Fibroblast of lung (primary cell): ENCODE measurements at regions not wholly inside any gene's neighbourhood (a gene's known extent, or its start where the extent isn't known, plus 50 kb on each side); places are given as distances from the start of the nearest gene placed in this dataset.

Experiments
- DNase-seq, 2 donors: peaks; one replicate each; pipeline versions ENCODE4 v3.0.0 to v3.0.0-alpha.2; 2010; ENCODE audit warnings: low read depth in 2 of 2
- H2AFZ ChIP-seq: 2 replicates; pipeline ENCODE4 v1.5.1; 2012; ENCODE audit warnings: low read length, control low read depth, inconsistent platforms
- H3K27ac ChIP-seq: 2 replicates; pipeline ENCODE4 v1.5.1; 2011; ENCODE audit warnings: low read length, control low read depth; ENCODE audit not compliant: insufficient read depth
- H3K27me3 ChIP-seq: 2 replicates; pipeline ENCODE4 v1.5.1; 2011; ENCODE audit warnings: mild to moderate bottlenecking, low read length; ENCODE audit not compliant: control insufficient read depth, insufficient read depth
- H3K36me3 ChIP-seq: 2 replicates; pipeline ENCODE4 v1.5.1; 2011; ENCODE audit warnings: low read length; ENCODE audit not compliant: control insufficient read depth, insufficient read depth
- H3K4me1 ChIP-seq: 2 replicates; pipeline ENCODE4 v1.5.1; 2011; ENCODE audit warnings: low read length; ENCODE audit not compliant: control insufficient read depth, insufficient read depth; ENCODE audit errors: extremely low read depth
- H3K4me2 ChIP-seq: 2 replicates; pipeline ENCODE4 v1.5.1; 2011; ENCODE audit warnings: low read length, control low read depth; ENCODE audit not compliant: insufficient read depth; ENCODE audit errors: extremely low read depth
- H3K4me3 ChIP-seq, 4 experiments: fragments of 200-600 bp in 1 of 4; sonication (generic) in 1 of 4; replicated peaks in 1 of 4; 2 replicates each; pipeline ENCODE4 v1.5.1; 2011 to 2016; ENCODE audit warnings: low read length in 4 of 4, low read depth in 3 of 4, mild to moderate bottlenecking in 3 of 4, control low read depth in 2 of 4, inconsistent platforms in 1 of 4, mixed read lengths in 1 of 4; ENCODE audit not compliant: insufficient read depth in 1 of 4; ENCODE audit errors: control extremely low read depth in 1 of 4
- H3K79me2 ChIP-seq: 2 replicates; pipeline ENCODE4 v1.5.1; 2012; ENCODE audit warnings: mild to moderate bottlenecking, low read length, inconsistent platforms; ENCODE audit not compliant: control insufficient read depth, insufficient read depth
- H3K9ac ChIP-seq: 2 replicates; pipeline ENCODE4 v1.5.1; 2011; ENCODE audit warnings: mild to moderate bottlenecking, low read length, control low read depth; ENCODE audit not compliant: insufficient read depth
- H3K9me3 ChIP-seq: 2 replicates; pipeline ENCODE4 v1.5.1; 2012; ENCODE audit warnings: low read depth, low read length; ENCODE audit not compliant: control insufficient read depth, insufficient read depth
- H4K20me1 ChIP-seq: 2 replicates; pipeline ENCODE4 v1.5.1; 2011; ENCODE audit warnings: low read length; ENCODE audit not compliant: control insufficient read depth, insufficient read depth; ENCODE audit errors: extremely low read depth
- CTCF ChIP-seq, 2 donors: IDR thresholded peaks in 1 of 2; conservative IDR thresholded peaks in 1 of 2; 1 replicate in 1 of 2; 2 replicates in 1 of 2; pipeline ENCODE4 v1.5.1; 2011 to 2012; ENCODE audit warnings: low read length in 2 of 2, control low read depth in 1 of 2, inconsistent platforms in 1 of 2, low read depth in 1 of 2, mild to moderate bottlenecking in 1 of 2
- EZH2 ChIP-seq: IDR thresholded peaks from 2 replicates; pipeline ENCODE4 v1.5.1; 2012; ENCODE audit warnings: low read length, control low read depth, mild to moderate bottlenecking; ENCODE audit errors: missing control alignments

- no peaks in the 10 kb centered on the region for H4K20me1 ChIP-seq
- H3K79me2 ChIP-seq: no peaks in the 10 kb centered on the region
- H3K27ac ChIP-seq: no peak overlapping the region
- H3K9ac ChIP-seq: no peak overlapping the region
- no peaks in the 10 kb centered on the region for H3K36me3 ChIP-seq
- no peak overlapping the region for H2AFZ ChIP-seq
- peak in 1 of 2 donors; percentile 61 for DNase-seq
- no peak overlapping the region for H3K4me3 ChIP-seq
- no peaks in the 10 kb centered on the region for H3K9me3 ChIP-seq
- H3K4me1 ChIP-seq: no peaks in the 10 kb centered on the region
- TF ChIP-seq EZH2: no peak
- TF ChIP-seq CTCF (conservative IDR thresholded peaks at IDR 0.05 in 1 of 2, IDR thresholded peaks at IDR 0.05 in 1 of 2; ENCODE audit: low read depth in 1 of 2, low read length in 2 of 2): no peak
- no peak overlapping the region for H3K4me2 ChIP-seq
- H3K27me3 ChIP-seq: no peaks in the 10 kb centered on the region
Observed at GRCh38 chr11:29641201-29641600, 375.6 kb downstream of the KCNA4 start.

- no peaks in the 10 kb centered on the region for H3K27me3 ChIP-seq
- no peaks in the 10 kb centered on the region for H4K20me1 ChIP-seq
- no peaks in the 10 kb centered on the region for H3K36me3 ChIP-seq
- H3K9ac ChIP-seq: no peak overlapping the region
- TF ChIP-seq CTCF (conservative IDR thresholded peaks at IDR 0.05 in 1 of 2, IDR thresholded peaks at IDR 0.05 in 1 of 2; ENCODE audit: low read depth in 1 of 2, low read length in 2 of 2) (no peak), EZH2 (no peak)
- no peak for DNase-seq
- no peaks in the 10 kb centered on the region for H3K79me2 ChIP-seq
- no peaks in the 10 kb centered on the region for H3K9me3 ChIP-seq
- H2AFZ ChIP-seq: no peak overlapping the region
- H3K4me1 ChIP-seq: no peaks in the 10 kb centered on the region
- H3K4me2 ChIP-seq: no peak overlapping the region
- no peak overlapping the region for H3K4me3 ChIP-seq
- H3K27ac ChIP-seq: no peak overlapping the region
Observed at GRCh38 chr11:29634744-29635143, 382.1 kb downstream of the KCNA4 start.

GRCh38 chr11:29634244-29634643 lies 382.6 kb downstream of the KCNA4 start:
- Histone ChIP-seq H2AFZ (no peak overlapping the region), H3K36me3 (no peaks in the 10 kb centered on the region), H3K9ac (no peak overlapping the region), H3K9me3 (no peaks in the 10 kb centered on the region), H3K27me3 (no peaks in the 10 kb centered on the region), H3K27ac (no peak overlapping the region), H3K4me1 (no peaks in the 10 kb centered on the region), H3K4me3 (no peak overlapping the region), H4K20me1 (no peaks in the 10 kb centered on the region), H3K79me2 (no peaks in the 10 kb centered on the region), H3K4me2 (no peak overlapping the region)
- DNase-seq: no peak
- no peak for TF ChIP-seq CTCF (conservative IDR thresholded peaks at IDR 0.05 in 1 of 2, IDR thresholded peaks at IDR 0.05 in 1 of 2; ENCODE audit: low read depth in 1 of 2, low read length in 2 of 2)
- no peak for TF ChIP-seq EZH2
